ENCODE measurements at regions not wholly inside any gene's neighbourhood (a gene's known extent, or its start where the extent isn't known, plus 50 kb on each side); places are given as distances from the start of the nearest gene placed in this dataset.

DNA sequence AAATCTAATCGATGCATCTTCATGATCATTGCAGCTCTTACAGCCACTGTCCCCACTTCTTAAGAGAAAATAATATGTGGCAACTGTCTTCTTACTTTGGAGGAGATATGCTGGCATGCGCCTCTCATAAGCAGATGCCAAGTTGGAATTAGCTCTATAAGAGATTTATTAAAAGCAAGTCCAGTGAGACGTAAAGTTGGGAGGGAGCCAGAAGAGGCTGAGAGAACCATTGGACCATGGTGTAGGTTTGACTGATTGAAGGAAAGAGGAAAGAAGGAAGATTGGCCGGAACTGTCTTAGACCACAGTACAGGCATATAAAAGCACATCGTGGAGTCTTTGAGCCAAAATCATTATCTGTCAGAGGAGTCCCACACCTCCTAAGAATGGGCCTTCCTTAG is 265.7 kb upstream of the ZC3H15 start:
- TF ChIP-seq, protein P1, sequence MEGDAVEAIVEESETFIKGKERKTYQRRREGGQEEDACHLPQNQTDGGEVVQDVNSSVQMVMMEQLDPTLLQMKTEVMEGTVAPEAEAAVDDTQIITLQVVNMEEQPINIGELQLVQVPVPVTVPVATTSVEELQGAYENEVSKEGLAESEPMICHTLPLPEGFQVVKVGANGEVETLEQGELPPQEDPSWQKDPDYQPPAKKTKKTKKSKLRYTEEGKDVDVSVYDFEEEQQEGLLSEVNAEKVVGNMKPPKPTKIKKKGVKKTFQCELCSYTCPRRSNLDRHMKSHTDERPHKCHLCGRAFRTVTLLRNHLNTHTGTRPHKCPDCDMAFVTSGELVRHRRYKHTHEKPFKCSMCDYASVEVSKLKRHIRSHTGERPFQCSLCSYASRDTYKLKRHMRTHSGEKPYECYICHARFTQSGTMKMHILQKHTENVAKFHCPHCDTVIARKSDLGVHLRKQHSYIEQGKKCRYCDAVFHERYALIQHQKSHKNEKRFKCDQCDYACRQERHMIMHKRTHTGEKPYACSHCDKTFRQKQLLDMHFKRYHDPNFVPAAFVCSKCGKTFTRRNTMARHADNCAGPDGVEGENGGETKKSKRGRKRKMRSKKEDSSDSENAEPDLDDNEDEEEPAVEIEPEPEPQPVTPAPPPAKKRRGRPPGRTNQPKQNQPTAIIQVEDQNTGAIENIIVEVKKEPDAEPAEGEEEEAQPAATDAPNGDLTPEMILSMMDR (IDR thresholded peaks at IDR 0.05): no peak
- no peak for TF ChIP-seq POLR2A (IDR thresholded peaks at IDR 0.05)
